MM.1S (cell line): ENCODE measurements at regions not wholly inside any gene's neighbourhood (a gene's known extent, or its start where the extent isn't known, plus 50 kb on each side); places are given as distances from the start of the nearest gene placed in this dataset.

ENCODE experiments used
- DNase-seq: peaks from one replicate; pipeline ENCODE4 v3.0.0-alpha.2; 2015
- H2AFZ ChIP-seq: fragments of 300-600 bp; sonication (generic); 2 replicates; pipeline ENCODE4 v1.6.0; 2016; ENCODE audit warnings: antibody characterized with exemption, low read length
- H3F3A ChIP-seq: fragments of 300-600 bp; sonication (generic); 2 replicates; pipeline ENCODE4 v1.6.1; 2016; ENCODE audit warnings: mild to moderate bottlenecking, antibody characterized with exemption, low read length, moderate library complexity, mixed read lengths; ENCODE audit not compliant: insufficient read depth
- H3K27ac ChIP-seq: fragments of 300-600 bp; sonication (generic); 2 replicates; pipeline ENCODE4 v1.5.1; 2016; ENCODE audit warnings: mild to moderate bottlenecking, low read length
- H3K27me3 ChIP-seq: fragments of 300-600 bp; sonication (generic); replicated peaks from 2 replicates; pipeline ENCODE4 v1.6.0; 2016; ENCODE audit warnings: low read length; ENCODE audit not compliant: insufficient read depth
- H3K36me3 ChIP-seq: fragments of 300-600 bp; sonication (generic); replicated peaks from 2 replicates; pipeline ENCODE4 v1.6.1; 2016; ENCODE audit warnings: mild to moderate bottlenecking, low read length, mixed read lengths; ENCODE audit not compliant: insufficient read depth
- H3K4me1 ChIP-seq: fragments of 300-600 bp; sonication (generic); 2 replicates; pipeline ENCODE4 v1.6.1; 2016; ENCODE audit warnings: low read length, mixed read lengths
- H3K4me2 ChIP-seq: fragments of 300-600 bp; sonication (generic); 2 replicates; pipeline ENCODE4 v1.6.0; 2016; ENCODE audit warnings: low read depth, low read length
- H3K4me3 ChIP-seq: fragments of 300-600 bp; sonication (generic); 2 replicates; pipeline ENCODE4 v1.5.1; 2016; ENCODE audit warnings: low read length, mixed read lengths
- H3K79me2 ChIP-seq: fragments of 300-600 bp; sonication (generic); 2 replicates; pipeline ENCODE4 v1.6.1; 2016; ENCODE audit warnings: mixed run types, low read length, mixed read lengths
- H3K9ac ChIP-seq: fragments of 300-600 bp; sonication (generic); 2 replicates; pipeline ENCODE4 v1.6.1; 2016; ENCODE audit warnings: low read length, mixed read lengths
- H3K9me2 ChIP-seq: fragments of 300-600 bp; sonication (generic); replicated peaks from 2 replicates; pipeline ENCODE4 v1.6.1; 2016; ENCODE audit warnings: mild to moderate bottlenecking, low read length, mixed read lengths; ENCODE audit not compliant: insufficient read depth
- H3K9me3 ChIP-seq: fragments of 300-600 bp; sonication (generic); replicated peaks from 2 replicates; pipeline ENCODE4 v1.6.1; 2016; ENCODE audit warnings: mild to moderate bottlenecking, low read length, mixed read lengths; ENCODE audit not compliant: insufficient read depth
- H4K20me1 ChIP-seq: fragments of 300-600 bp; sonication (generic); 2 replicates; pipeline ENCODE4 v1.6.1; 2016; ENCODE audit warnings: mild to moderate bottlenecking, low read length, moderate library complexity, mixed read lengths; ENCODE audit not compliant: insufficient read depth
- EZH2 ChIP-seq: fragments of 300-600 bp; sonication (generic); optimal IDR thresholded peaks from 2 replicates; pipeline ENCODE3; 2017; ENCODE audit warnings: low read depth, mild to moderate bottlenecking, antibody characterized with exemption, low read length, mixed read lengths
- EZH2phosphoT487 ChIP-seq: fragments of 300-600 bp; sonication (generic); IDR thresholded peaks from 2 replicates; pipeline ENCODE4 v1.6.1; 2018; ENCODE audit warnings: antibody characterized with exemption, low read length
- TF ChIP-seq, protein P1 (sequence below): fragments of 300-600 bp; sonication (generic); IDR thresholded peaks from 2 replicates; pipeline ENCODE4 v1.5.1; 2016; ENCODE audit warnings: antibody characterized with exemption, low read length, mixed read lengths

DNA sequence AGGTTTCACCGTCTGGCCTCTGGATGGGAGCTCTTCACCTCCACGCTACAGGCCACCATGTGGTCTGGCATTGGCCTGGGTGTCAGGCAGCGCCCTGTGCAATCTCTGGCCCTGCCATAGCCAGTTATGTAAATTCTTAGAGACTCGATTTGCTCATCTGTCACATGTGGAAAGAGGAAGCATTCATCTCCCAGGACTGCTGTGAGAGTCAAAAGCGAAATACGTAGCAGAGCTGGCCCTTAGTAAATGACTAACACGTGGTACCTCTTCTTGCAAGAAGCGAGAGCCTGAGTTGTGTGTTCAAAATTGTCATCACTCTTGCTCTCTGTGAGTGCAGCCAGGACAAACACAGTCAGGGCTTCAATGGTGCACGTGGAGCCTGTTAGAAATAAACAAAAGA is 159.0 kb upstream of the BACE2 start:
- no peak overlapping the region for H3K4me2 ChIP-seq
- H3F3A ChIP-seq, result no peaks in the 10 kb centered on the region
- no peaks in the 10 kb centered on the region for H3K36me3 ChIP-seq
- no peaks in the 10 kb centered on the region for H4K20me1 ChIP-seq
- H3K9me2 ChIP-seq, result no peaks in the 10 kb centered on the region
- TF ChIP-seq EZH2, result no peak
- TF ChIP-seq EZH2phosphoT487, result no peak
- no peak overlapping the region for H3K4me3 ChIP-seq
- H2AFZ ChIP-seq, result no peak overlapping the region
- H3K27ac ChIP-seq, result no peak overlapping the region
- no peaks in the 10 kb centered on the region for H3K79me2 ChIP-seq
- no peaks in the 10 kb centered on the region for H3K27me3 ChIP-seq
- H3K9ac ChIP-seq, result no peak overlapping the region
- H3K9me3 ChIP-seq, result no peaks in the 10 kb centered on the region
- no peaks in the 10 kb centered on the region for H3K4me1 ChIP-seq
- DNase-seq, result no peak

DNA sequence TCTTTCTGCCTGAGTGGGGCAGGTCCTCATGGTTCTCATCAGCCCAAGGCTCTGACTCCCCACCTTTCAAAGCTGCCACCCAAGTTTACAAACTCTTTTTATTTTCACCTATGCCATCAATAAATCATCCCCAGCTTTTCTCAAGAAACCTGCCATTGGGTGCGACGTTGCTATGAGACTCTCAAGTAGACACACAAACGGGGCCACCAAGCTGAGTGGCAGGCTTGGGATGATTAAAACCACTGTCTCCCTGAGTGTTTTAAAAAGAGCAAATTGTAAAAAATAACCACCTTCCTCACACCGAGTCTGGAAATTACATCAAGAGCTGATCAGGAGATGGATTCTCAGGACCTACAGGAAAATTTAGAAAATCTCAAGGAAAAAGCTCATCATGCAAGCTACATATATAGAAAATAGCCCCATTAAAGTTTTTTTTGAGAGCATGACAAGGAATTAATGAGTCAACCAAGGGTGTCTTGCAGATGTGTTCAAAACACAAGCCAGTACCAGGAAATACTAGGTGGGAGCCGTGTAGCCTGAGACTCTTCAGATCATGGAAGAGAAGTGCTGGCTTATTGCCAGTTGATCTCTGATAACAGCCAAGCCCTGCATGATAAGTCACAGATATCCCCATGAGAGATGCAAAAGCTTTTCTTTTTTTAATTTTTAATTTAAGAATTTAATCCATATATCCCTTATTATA is 158.4 kb upstream of the BACE2 start:
- no peak for DNase-seq
- TF ChIP-seq EZH2 (no peak), EZH2phosphoT487 (no peak)
- TF ChIP-seq, protein P1, sequence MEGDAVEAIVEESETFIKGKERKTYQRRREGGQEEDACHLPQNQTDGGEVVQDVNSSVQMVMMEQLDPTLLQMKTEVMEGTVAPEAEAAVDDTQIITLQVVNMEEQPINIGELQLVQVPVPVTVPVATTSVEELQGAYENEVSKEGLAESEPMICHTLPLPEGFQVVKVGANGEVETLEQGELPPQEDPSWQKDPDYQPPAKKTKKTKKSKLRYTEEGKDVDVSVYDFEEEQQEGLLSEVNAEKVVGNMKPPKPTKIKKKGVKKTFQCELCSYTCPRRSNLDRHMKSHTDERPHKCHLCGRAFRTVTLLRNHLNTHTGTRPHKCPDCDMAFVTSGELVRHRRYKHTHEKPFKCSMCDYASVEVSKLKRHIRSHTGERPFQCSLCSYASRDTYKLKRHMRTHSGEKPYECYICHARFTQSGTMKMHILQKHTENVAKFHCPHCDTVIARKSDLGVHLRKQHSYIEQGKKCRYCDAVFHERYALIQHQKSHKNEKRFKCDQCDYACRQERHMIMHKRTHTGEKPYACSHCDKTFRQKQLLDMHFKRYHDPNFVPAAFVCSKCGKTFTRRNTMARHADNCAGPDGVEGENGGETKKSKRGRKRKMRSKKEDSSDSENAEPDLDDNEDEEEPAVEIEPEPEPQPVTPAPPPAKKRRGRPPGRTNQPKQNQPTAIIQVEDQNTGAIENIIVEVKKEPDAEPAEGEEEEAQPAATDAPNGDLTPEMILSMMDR, result no peak

DNA sequence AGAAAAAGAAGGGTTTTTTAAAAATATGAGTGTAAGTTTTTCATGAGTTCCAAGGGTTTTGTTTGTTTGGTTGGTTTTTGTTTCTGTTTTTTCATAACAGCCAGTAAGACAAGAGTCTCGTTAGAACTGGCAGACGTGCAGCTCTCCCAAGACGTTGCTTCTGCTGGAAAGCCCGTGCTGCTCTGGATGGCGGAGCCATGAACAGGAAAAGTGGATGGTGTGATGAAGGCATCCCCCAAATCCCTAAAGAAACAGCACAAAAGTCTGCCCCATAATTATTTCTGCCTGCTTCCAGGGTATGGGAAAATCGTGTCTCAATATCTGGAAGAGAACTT is 157.9 kb upstream of the BACE2 start:
- Histone ChIP-seq H3K4me1 (no peaks in the 10 kb centered on the region), H3K9me2 (no peaks in the 10 kb centered on the region), H4K20me1 (no peaks in the 10 kb centered on the region), H3K27me3 (no peaks in the 10 kb centered on the region), H3K79me2 (no peaks in the 10 kb centered on the region), H2AFZ (no peak overlapping the region), H3K9ac (no peak overlapping the region), H3K27ac (no peak overlapping the region), H3K9me3 (no peaks in the 10 kb centered on the region), H3K36me3 (no peaks in the 10 kb centered on the region), H3K4me2 (no peak overlapping the region), H3K4me3 (no peak overlapping the region), H3F3A (no peaks in the 10 kb centered on the region)
- TF ChIP-seq, protein P1, result no peak
- no peak for TF ChIP-seq EZH2
- TF ChIP-seq EZH2phosphoT487, result no peak
- DNase-seq, result no peak

More for the DNA sequence above, 158.4 kb upstream of the BACE2 start:
- H3K9me2 ChIP-seq, result no peaks in the 10 kb centered on the region
- H4K20me1 ChIP-seq, result no peaks in the 10 kb centered on the region
- no peaks in the 10 kb centered on the region for H3F3A ChIP-seq
- no peak overlapping the region for H2AFZ ChIP-seq
- no peaks in the 10 kb centered on the region for H3K79me2 ChIP-seq
- no peaks in the 10 kb centered on the region for H3K9me3 ChIP-seq
- H3K27ac ChIP-seq, result no peak overlapping the region
- no peaks in the 10 kb centered on the region for H3K27me3 ChIP-seq
- H3K4me2 ChIP-seq, result no peak overlapping the region
- H3K4me3 ChIP-seq, result no peak overlapping the region
- H3K36me3 ChIP-seq, result no peaks in the 10 kb centered on the region
- H3K9ac ChIP-seq, result no peak overlapping the region
- H3K4me1 ChIP-seq, result no peaks in the 10 kb centered on the region

DNA sequence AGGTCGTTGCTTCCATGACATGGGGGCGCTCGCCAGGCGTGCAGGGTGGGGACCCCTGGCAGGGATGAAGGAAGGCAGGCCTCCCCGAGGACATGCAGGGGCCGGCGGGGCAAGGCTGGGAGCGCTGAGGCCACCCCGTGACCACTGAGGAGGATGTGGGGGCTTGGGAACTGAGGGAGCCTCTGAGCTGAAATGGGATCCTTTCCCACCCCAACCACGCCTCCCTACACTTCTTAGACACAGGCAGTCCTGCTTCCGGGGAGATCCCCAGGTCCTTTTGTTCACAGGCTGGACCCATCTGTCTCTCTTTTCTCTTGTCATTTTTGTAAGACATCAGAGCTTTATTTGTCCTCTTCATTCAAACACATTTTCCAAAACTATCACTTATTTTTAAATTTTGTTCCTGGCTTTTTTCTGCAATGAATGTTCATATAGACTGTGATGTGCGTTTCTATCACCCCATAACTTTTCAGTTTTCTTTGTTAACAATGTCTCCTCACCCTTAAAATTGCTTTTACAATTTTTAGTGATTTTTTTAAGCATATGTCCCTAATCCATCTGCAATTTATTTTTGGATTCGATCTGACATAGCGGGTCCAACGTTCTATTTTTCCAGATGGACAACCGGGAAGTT is 156.7 kb upstream of the BACE2 start:
- Histone ChIP-seq H3K36me3 (no peaks in the 10 kb centered on the region), H3K9me3 (no peaks in the 10 kb centered on the region), H3K9me2 (no peaks in the 10 kb centered on the region), H3K9ac (no peak overlapping the region), H4K20me1 (no peaks in the 10 kb centered on the region), H3K27ac (no peak overlapping the region), H3K4me3 (no peak overlapping the region), H3K79me2 (no peaks in the 10 kb centered on the region), H3K4me1 (no peaks in the 10 kb centered on the region), H3F3A (no peaks in the 10 kb centered on the region), H3K4me2 (no peak overlapping the region), H3K27me3 (no peaks in the 10 kb centered on the region), H2AFZ (no peak overlapping the region)
- TF ChIP-seq EZH2phosphoT487, result no peak
- no peak for TF ChIP-seq EZH2
- TF ChIP-seq, protein P1, result no peak
- DNase-seq, result no peak
